ENCODE measurements at regions not wholly inside any gene's neighbourhood (a gene's known extent, or its start where the extent isn't known, plus 50 kb on each side); places are given as distances from the start of the nearest gene placed in this dataset.

- TF ChIP-seq TSHZ1 (tag by site-specific recombination; IDR thresholded peaks at IDR 0.05; ENCODE audit: borderline replicate concordance), result no peak
These were observed 146.8 kb upstream of the KLHL29 start (continued) for GRCh38 chr2:23238011-23238657.

- no peaks in the 10 kb centered on the region for H3K9me3 ChIP-seq (ENCODE audit: control insufficient read depth, insufficient read depth, low read depth, low read length)
- no peaks in the 10 kb centered on the region for H3K36me3 ChIP-seq (ENCODE audit: control insufficient read depth in 2 of 2, insufficient read depth in 1 of 2, low read length in 2 of 2)
- H3K27ac ChIP-seq (ENCODE audit: extremely low read depth, low read depth, low read length), result no peak overlapping the region
- H3K4me3 ChIP-seq (ENCODE audit: low read depth, low read length), result no peak overlapping the region
- ChIA-PET POLR2A (no interaction called here), CTCF (no interaction called here)
- TF ChIP-seq ZNF404 (tag by site-specific recombination; IDR thresholded peaks at IDR 0.05), result no peak
- no peaks in the 10 kb centered on the region for H3K4me1 ChIP-seq (ENCODE audit: control insufficient read depth, insufficient read depth, low read length)
These were observed 145.6 kb upstream of the KLHL29 start for GRCh38 chr2:23239374-23239773.

GRCh38 chr2:23241121-23241520, 143.9 kb upstream of the KLHL29 start:
- CTCF ChIA-PET, result no interaction called here
- no peaks in the 10 kb centered on the region for H3K4me1 ChIP-seq (ENCODE audit: control insufficient read depth, insufficient read depth, low read length)
- H3K27ac ChIP-seq (ENCODE audit: extremely low read depth, low read depth, low read length), result no peak overlapping the region
- TF ChIP-seq ZNF561 (tag by site-specific recombination; IDR thresholded peaks at IDR 0.05; ENCODE audit: borderline replicate concordance), result no peak
- TF ChIP-seq KLF1 (tag by site-specific recombination; IDR thresholded peaks at IDR 0.05), result 0 out of 2 replicates have a peak, but pooled peaks have one; percentile 10
- POLR2A ChIA-PET, result no interaction called here
- H3K4me3 ChIP-seq (ENCODE audit: low read depth, low read length), result no peak overlapping the region
- no peaks in the 10 kb centered on the region for H3K9me3 ChIP-seq (ENCODE audit: control insufficient read depth, insufficient read depth, low read depth, low read length)
- H3K36me3 ChIP-seq (ENCODE audit: control insufficient read depth in 2 of 2, insufficient read depth in 1 of 2, low read length in 2 of 2), result no peaks in the 10 kb centered on the region

- Histone ChIP-seq H3K4me3 (ENCODE audit: low read depth, low read length) (no peak overlapping the region), H3K4me1 (ENCODE audit: control insufficient read depth, insufficient read depth, low read length) (0 out of 2 replicates have a peak, but pooled peaks cover under 1% of the 10 kb centered on the region), H3K9me3 (ENCODE audit: control insufficient read depth, insufficient read depth, low read depth, low read length) (no peaks in the 10 kb centered on the region), H3K27ac (ENCODE audit: extremely low read depth, low read depth, low read length) (no peak overlapping the region), H3K36me3 (ENCODE audit: control insufficient read depth in 2 of 2, insufficient read depth in 1 of 2, low read length in 2 of 2) (no peaks in the 10 kb centered on the region)
- ChIA-PET POLR2A (no interaction called here), CTCF (interaction anchor here (0.8 kb wide), 1 partner anchor 43 kb away, joined by 3 read pairs; no protein-coding TSS in a partner anchor)
- TF ChIP-seq ZNF473 (tag by site-specific recombination; IDR thresholded peaks at IDR 0.05) (no peak), TCF7L2 (IDR thresholded peaks at IDR 0.05; ENCODE audit: borderline replicate concordance, low read depth, low read length) (no peak), PRDM1 (tag by site-specific recombination; IDR thresholded peaks at IDR 0.05) (no peak), PRDM10 (tag by site-specific recombination; IDR thresholded peaks at IDR 0.05) (no peak), ZNF37A (tag by site-specific recombination; IDR thresholded peaks at IDR 0.05) (no peak)
These were observed 143.3 kb upstream of the KLHL29 start for GRCh38 chr2:23241611-23242245.

All from HEK293 (cell line).